NCI-H1436 treated with DMSO at 0.1 percent for 48 hours (cell line): ENCODE measurements at regions not wholly inside any gene's neighbourhood (a gene's known extent, or its start where the extent isn't known, plus 50 kb on each side); places are given as distances from the start of the nearest gene placed in this dataset.
"Not testable (repeated sequence)": the region's sequence is repeated elsewhere in the genome, so short reads cannot be mapped to it uniquely, and the experiment has no call there.

Experiments
- DNase-seq: peaks from one replicate; lab custom pipeline; 2025; lab: John Stamatoyannopoulos, UW

GRCh38 chr3:161600173-161600572 is 103.6 kb downstream of the OTOL1 start:
- DNase-seq, result no peak

- no peak for DNase-seq
Measured at GRCh38 chr3:161602475-161602874, 105.9 kb downstream of the OTOL1 start.

GRCh38 chr3:161602918-161603317 is 106.3 kb downstream of the OTOL1 start:
- no peak for DNase-seq

- DNase-seq, result no peak
Measured at GRCh38 chr3:161607056-161607455, 110.4 kb downstream of the OTOL1 start.

- no peak for DNase-seq
Measured at GRCh38 chr3:161619351-161619750, 122.7 kb downstream of the OTOL1 start.

GRCh38 chr3:161630794-161631193 is 134.2 kb downstream of the OTOL1 start:
- DNase-seq, result no peak

GRCh38 chr3:161631536-161631935 is 134.9 kb downstream of the OTOL1 start:
- no peak for DNase-seq

- no peak for DNase-seq
Measured at GRCh38 chr3:161637559-161637958, 141.0 kb downstream of the OTOL1 start.

GRCh38 chr3:161639095-161639494 is 142.5 kb downstream of the OTOL1 start:
- DNase-seq, result not testable (repeated sequence)

- DNase-seq, result no peak
Measured at GRCh38 chr3:161640181-161640580, 143.6 kb downstream of the OTOL1 start.

- DNase-seq, result no peak
Measured at GRCh38 chr3:161641287-161641686, 144.7 kb downstream of the OTOL1 start.

- DNase-seq, result no peak
Measured at GRCh38 chr3:161644891-161645635, 148.5 kb downstream of the OTOL1 start.

- no peak for DNase-seq
Measured at GRCh38 chr3:161647936-161648470, 151.4 kb downstream of the OTOL1 start.

GRCh38 chr3:161649900-161650484 is 153.4 kb downstream of the OTOL1 start:
- DNase-seq, result no peak

GRCh38 chr3:161657786-161658185 is 161.2 kb downstream of the OTOL1 start:
- DNase-seq, result no peak

GRCh38 chr3:161671141-161671540 is 174.5 kb downstream of the OTOL1 start:
- DNase-seq, result no peak

GRCh38 chr3:161672478-161672877 is 175.9 kb downstream of the OTOL1 start:
- no peak for DNase-seq

GRCh38 chr3:161673866-161674265 is 177.3 kb downstream of the OTOL1 start:
- no peak for DNase-seq

- DNase-seq, result no peak
Measured at GRCh38 chr3:161674402-161674801, 177.8 kb downstream of the OTOL1 start.

GRCh38 chr3:161681831-161682230 is 185.2 kb downstream of the OTOL1 start:
- not testable (repeated sequence) for DNase-seq

GRCh38 chr3:161682715-161683114 is 186.1 kb downstream of the OTOL1 start:
- no peak for DNase-seq

GRCh38 chr3:161689584-161690298 is 193.1 kb downstream of the OTOL1 start:
- DNase-seq, result no peak

- DNase-seq, result no peak
Measured at GRCh38 chr3:161690299-161690620, 193.7 kb downstream of the OTOL1 start.
